ENCODE measurements at regions not wholly inside any gene's neighbourhood (a gene's known extent, or its start where the extent isn't known, plus 50 kb on each side); places are given as distances from the start of the nearest gene placed in this dataset.

DNA sequence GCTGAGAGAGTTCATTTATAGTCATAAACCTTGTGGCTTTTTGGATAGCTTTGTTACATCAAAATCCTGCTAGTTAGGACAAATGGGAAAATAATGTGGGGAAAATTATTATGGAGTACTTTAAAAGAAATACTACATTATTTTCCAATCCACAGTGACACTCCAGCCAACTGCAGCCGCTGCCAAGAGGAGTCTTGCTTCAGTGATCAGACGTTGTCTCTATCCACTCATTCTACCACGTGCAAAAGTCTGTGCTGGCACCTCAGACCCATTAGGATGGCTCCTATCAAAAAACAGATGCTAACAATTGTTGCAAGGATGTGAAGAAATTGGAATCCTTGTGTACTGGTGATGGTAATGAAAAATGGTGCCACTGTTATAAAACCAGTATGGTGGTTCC is 128.6 kb upstream of the IQSEC1 start:
- DNase-seq (ENCODE audit: low spot score), result no peak
- intact Hi-C loops (cut with DNase I), result no loop called here

GRCh38 chr3:13200946-13201345 is 127.7 kb upstream of the IQSEC1 start:
- intact Hi-C loops (cut with DNase I), result no loop called here
- DNase-seq (ENCODE audit: low spot score), result peak; percentile 72

- intact Hi-C loops (cut with DNase I), result no loop called here
- peak; percentile 32 for DNase-seq (ENCODE audit: low spot score)
Observed at GRCh38 chr3:13200465-13200864, 127.2 kb upstream of the IQSEC1 start.

GRCh38 chr3:13199899-13200451 is 126.7 kb upstream of the IQSEC1 start:
- intact Hi-C loops (cut with DNase I), result no loop called here
- peak; percentile 44 for DNase-seq (ENCODE audit: low spot score)

DNA sequence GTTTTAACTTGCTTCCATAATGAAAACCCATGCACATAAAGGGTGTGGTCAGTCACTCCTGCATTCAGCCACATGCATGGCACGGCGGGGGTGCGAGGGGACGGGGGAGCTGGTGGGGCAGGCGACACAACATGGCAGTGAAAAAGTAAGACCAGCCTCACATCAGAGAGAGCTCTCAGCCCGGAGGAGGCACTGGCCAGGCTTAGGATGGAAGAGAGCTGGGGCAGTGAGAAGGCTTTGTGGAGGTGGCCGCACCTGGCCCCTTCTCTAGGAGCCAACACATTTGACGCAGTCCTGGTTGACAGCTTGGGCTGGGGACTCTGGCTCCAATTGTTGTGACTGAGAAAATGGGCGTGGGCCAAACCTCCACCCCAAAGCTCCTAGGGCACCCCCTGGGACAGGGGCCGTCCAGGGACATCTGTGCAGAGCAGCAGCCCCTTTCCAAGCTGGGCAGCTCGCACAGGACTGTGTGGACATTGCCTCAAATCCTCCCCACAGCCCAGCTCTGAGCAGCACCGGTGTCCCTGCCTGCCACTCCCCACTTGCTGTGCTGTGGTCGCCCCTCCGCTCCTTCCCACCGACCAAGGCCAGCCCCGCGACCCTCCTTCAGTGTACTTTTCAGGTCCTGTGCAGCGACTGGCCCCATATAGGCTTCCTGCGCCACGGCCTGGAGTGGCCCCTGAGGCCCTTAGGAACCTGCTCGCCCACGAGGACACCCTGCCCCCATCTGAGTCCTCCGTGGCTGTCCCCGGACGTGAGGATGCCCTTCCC is 126.0 kb upstream of the IQSEC1 start:
- DNase-seq (ENCODE audit: low spot score), result peak; percentile 79
- intact Hi-C loops (cut with DNase I), result no loop called here

GRCh38 chr3:13198264-13198879 is 125.1 kb upstream of the IQSEC1 start:
- intact Hi-C loops (cut with DNase I), result no loop called here
- DNase-seq (ENCODE audit: low spot score), result peak; percentile 48

DNA sequence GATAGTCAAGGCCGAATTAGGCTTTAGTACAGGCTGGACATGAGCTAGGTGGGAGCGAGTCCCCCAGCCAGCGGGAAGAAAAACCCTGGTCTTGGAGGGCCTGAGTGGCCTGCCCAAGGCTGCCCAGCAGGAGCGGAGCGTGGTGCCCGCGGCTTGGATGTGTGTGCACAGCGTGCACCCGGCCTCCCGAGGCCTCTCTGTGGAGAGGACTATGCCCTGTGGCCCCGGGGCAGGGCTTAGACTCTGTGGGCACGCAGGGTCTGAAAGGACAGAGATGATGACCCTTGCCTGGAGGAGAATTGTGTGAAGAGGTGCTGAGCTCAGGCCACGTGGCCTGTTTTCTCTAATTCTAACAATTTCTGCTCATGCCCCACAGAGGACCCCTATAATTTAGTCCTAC is 124.6 kb upstream of the IQSEC1 start:
- intact Hi-C loops (cut with DNase I), result no loop called here
- DNase-seq (ENCODE audit: low spot score), result peak; percentile 74

- intact Hi-C loops (cut with DNase I), result no loop called here
- DNase-seq (ENCODE audit: low spot score), result peak; percentile 71
Observed at GRCh38 chr3:13197281-13197680, 124.1 kb upstream of the IQSEC1 start.

- peak; percentile 5 for DNase-seq (ENCODE audit: low spot score)
Observed at GRCh38 chr3:13195374-13195773, 122.1 kb upstream of the IQSEC1 start.

GRCh38 chr3:13194285-13195209 is 121.3 kb upstream of the IQSEC1 start:
- intact Hi-C loops (cut with DNase I), result no loop called here
- DNase-seq (ENCODE audit: low spot score), result peak; percentile 62

More at GRCh38 chr3:13195374-13195773, 122.1 kb upstream of the IQSEC1 start:
- intact Hi-C loops (cut with DNase I), result no loop called here

- peak; percentile 61 for DNase-seq (ENCODE audit: low spot score)
- intact Hi-C loops (cut with DNase I), result no loop called here
Observed at GRCh38 chr3:13193320-13194284, 120.4 kb upstream of the IQSEC1 start.

GRCh38 chr3:13192471-13193213 is 119.4 kb upstream of the IQSEC1 start:
- DNase-seq (ENCODE audit: low spot score), result peak; percentile 64
- intact Hi-C loops (cut with DNase I), result no loop called here

DNA sequence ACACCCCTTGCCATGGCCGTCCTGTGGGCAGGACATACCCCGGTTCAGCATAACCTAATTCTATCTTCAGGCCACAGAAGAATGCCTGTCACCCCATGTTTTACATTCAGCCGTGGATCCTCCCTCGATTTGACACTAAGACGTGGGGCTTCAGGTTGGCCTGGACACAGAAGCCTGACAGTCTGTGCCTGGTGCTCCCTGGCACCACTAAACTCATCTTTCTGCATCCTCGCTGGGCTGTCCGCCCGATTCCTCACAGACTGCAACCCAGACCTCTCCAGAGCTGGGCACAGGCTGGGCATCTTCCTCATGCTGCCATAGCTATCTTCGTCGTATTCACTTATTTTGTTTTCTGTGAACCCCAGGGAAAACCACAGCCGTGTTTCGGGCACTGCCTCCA is 117.8 kb upstream of the IQSEC1 start:
- intact Hi-C loops (cut with DNase I), result no loop called here
- DNase-seq (ENCODE audit: low spot score), result peak; percentile 50

GRCh38 chr3:13190378-13190765 is 117.1 kb upstream of the IQSEC1 start:
- intact Hi-C loops (cut with DNase I), result no loop called here
- no peak for DNase-seq (ENCODE audit: low spot score)

GRCh38 chr3:13189639-13190377 is 116.6 kb upstream of the IQSEC1 start:
- DNase-seq (ENCODE audit: low spot score), result peak; percentile 74
- intact Hi-C loops (cut with DNase I), result no loop called here

DNA sequence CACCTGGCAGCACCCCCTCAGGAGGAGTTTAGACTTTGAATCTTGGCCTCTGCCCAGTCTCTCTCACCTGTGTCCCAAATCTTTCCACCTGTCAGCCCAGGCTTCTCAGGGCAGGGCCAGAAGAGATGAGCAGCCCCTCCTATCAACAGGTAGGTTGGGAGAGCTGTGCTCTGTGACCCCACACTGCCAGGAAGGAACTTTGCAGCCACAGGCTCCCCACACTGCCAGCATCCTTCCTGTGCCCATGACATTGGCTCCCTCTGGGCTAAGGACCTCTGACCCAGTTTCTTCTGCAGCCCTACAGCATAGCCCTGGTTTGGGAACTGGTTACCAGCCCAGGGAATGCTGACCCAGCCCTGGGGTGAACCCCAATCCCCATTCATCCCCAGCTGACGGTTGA is 115.7 kb upstream of the IQSEC1 start:
- DNase-seq (ENCODE audit: low spot score), result peak; percentile 42
- intact Hi-C loops (cut with DNase I), result no loop called here

- DNase-seq (ENCODE audit: low spot score), result peak; percentile 15
- intact Hi-C loops (cut with DNase I), result no loop called here
Observed at GRCh38 chr3:13188181-13188779, 115.1 kb upstream of the IQSEC1 start.
